Stimulated activated CD4-positive, alpha-beta T cell treated with anti-CD3 and anti-CD28 coated beads, Interleukin-15, amount 100 ng/mL, for 24 hours (primary cell): ENCODE measurements at regions not wholly inside any gene's neighbourhood (a gene's known extent, or its start where the extent isn't known, plus 50 kb on each side); places are given as distances from the start of the nearest gene placed in this dataset.

Experiments used
- DNase-seq: peaks from one replicate; pipeline ENCODE4 v3.0.0-alpha.2; 2020

GRCh38 chr1:4506591-4506990 is 147.8 kb upstream of the AJAP1 start:
- DNase-seq, result no peak

- DNase-seq, result no peak
These were observed 145.2 kb upstream of the AJAP1 start for GRCh38 chr1:4509206-4509605.

GRCh38 chr1:4510276-4510691 is 144.1 kb upstream of the AJAP1 start:
- DNase-seq, result no peak

GRCh38 chr1:4511374-4511773 is 143.0 kb upstream of the AJAP1 start:
- DNase-seq, result no peak

GRCh38 chr1:4512636-4513035 is 141.8 kb upstream of the AJAP1 start:
- no peak for DNase-seq

- DNase-seq, result no peak
These were observed 140.7 kb upstream of the AJAP1 start for GRCh38 chr1:4513685-4514084.

- no peak for DNase-seq
These were observed 138.6 kb upstream of the AJAP1 start for GRCh38 chr1:4515727-4516289.

- DNase-seq, result no peak
These were observed 137.8 kb upstream of the AJAP1 start for GRCh38 chr1:4516596-4516995.

- DNase-seq, result no peak
These were observed 137.0 kb upstream of the AJAP1 start for GRCh38 chr1:4517186-4517954.

GRCh38 chr1:4518621-4519020 is 135.8 kb upstream of the AJAP1 start:
- no peak for DNase-seq

GRCh38 chr1:4519954-4520353 is 134.5 kb upstream of the AJAP1 start:
- DNase-seq, result no peak

- no peak for DNase-seq
These were observed 130.9 kb upstream of the AJAP1 start for GRCh38 chr1:4523551-4523950.

GRCh38 chr1:4526747-4527146 is 127.7 kb upstream of the AJAP1 start:
- DNase-seq, result no peak

GRCh38 chr1:4527819-4528218 is 126.6 kb upstream of the AJAP1 start:
- no peak for DNase-seq

- DNase-seq, result no peak
These were observed 125.8 kb upstream of the AJAP1 start for GRCh38 chr1:4528590-4528989.

GRCh38 chr1:4529446-4530165 is 124.8 kb upstream of the AJAP1 start:
- no peak for DNase-seq

GRCh38 chr1:4530166-4530785 is 124.1 kb upstream of the AJAP1 start:
- DNase-seq, result no peak

- DNase-seq, result no peak
These were observed 122.6 kb upstream of the AJAP1 start for GRCh38 chr1:4531842-4532241.

GRCh38 chr1:4532656-4533055 is 121.8 kb upstream of the AJAP1 start:
- no peak for DNase-seq

GRCh38 chr1:4546911-4547310 is 107.5 kb upstream of the AJAP1 start:
- DNase-seq, result no peak

- DNase-seq, result no peak
These were observed 104.5 kb upstream of the AJAP1 start for GRCh38 chr1:4549930-4550329.

GRCh38 chr1:4550941-4551340 is 103.5 kb upstream of the AJAP1 start:
- DNase-seq, result no peak

GRCh38 chr1:4551706-4552105 is 102.7 kb upstream of the AJAP1 start:
- DNase-seq, result no peak

- no peak for DNase-seq
These were observed 100.6 kb upstream of the AJAP1 start for GRCh38 chr1:4553761-4554160.
